ENCODE measurements at regions not wholly inside any gene's neighbourhood (a gene's known extent, or its start where the extent isn't known, plus 50 kb on each side); places are given as distances from the start of the nearest gene placed in this dataset.
A peak's percentile ranks its signal among the peaks of the same experiment; 100 is the strongest.

DNA sequence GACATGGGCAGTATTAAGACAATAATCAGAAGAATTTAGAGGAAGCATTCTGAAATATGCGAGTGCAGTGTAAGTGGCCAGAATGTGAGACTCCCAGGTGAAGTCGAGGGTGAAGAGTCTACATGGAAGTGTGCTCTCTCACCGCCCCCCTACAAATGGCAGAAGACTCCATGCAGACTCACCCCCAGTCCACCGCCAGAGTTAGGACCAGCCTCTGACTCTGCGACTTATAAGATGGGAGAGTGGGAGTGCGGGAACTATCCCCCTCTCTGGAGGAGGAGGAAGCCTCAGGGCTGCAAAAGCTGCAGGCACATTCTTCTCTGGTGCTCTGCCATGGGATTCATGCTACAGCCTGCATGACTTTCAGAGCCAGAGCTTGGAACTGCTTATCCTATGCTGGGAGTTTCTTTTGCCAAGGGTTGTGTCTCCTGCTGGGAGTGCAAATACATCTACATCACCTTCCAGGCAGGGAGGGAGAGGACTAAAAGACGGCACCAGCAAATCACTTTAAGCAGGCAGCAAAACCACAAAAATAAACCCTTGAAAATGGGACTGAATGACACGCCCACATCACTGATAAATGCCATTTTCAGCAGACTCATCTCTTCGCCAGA lies 206.7 kb upstream of the SULF2 start:
- H3K27ac Mint-ChIP-seq: no peak overlapping the region
- peaks cover 12% of the 10 kb centered on the region for H3K27me3 Mint-ChIP-seq (ENCODE audit: insufficient read depth, low read depth)
- Histone ChIP-seq H3K4me3 (no peak overlapping the region), H3K4me1 (peaks cover 10% of the 10 kb centered on the region), H3K4me2 (peak overlapping the region; percentile 24), H3K79me2 (ENCODE audit: low read depth) (no peaks in the 10 kb centered on the region), H3K27me3 (no peaks in the 10 kb centered on the region), H2AFZ (replicated peaks) (peak overlapping the region; percentile 9), H4K20me1 (ENCODE audit: low read depth) (no peaks in the 10 kb centered on the region), H3K9me3 (ENCODE audit: low read depth) (no peaks in the 10 kb centered on the region), H3K9ac (no peak overlapping the region), H3K36me3 (no peaks in the 10 kb centered on the region), H3F3A (ENCODE audit: low read depth) (peaks cover 9% of the 10 kb centered on the region), H3K27ac (no peak overlapping the region)
- no peaks in the 10 kb centered on the region for H3K36me3 Mint-ChIP-seq
- H3K4me1 Mint-ChIP-seq: peaks cover 24% of the 10 kb centered on the region
- no peak for TF ChIP-seq EZH2phosphoT487 (IDR thresholded peaks at IDR 0.05)
- TF ChIP-seq, protein P1, sequence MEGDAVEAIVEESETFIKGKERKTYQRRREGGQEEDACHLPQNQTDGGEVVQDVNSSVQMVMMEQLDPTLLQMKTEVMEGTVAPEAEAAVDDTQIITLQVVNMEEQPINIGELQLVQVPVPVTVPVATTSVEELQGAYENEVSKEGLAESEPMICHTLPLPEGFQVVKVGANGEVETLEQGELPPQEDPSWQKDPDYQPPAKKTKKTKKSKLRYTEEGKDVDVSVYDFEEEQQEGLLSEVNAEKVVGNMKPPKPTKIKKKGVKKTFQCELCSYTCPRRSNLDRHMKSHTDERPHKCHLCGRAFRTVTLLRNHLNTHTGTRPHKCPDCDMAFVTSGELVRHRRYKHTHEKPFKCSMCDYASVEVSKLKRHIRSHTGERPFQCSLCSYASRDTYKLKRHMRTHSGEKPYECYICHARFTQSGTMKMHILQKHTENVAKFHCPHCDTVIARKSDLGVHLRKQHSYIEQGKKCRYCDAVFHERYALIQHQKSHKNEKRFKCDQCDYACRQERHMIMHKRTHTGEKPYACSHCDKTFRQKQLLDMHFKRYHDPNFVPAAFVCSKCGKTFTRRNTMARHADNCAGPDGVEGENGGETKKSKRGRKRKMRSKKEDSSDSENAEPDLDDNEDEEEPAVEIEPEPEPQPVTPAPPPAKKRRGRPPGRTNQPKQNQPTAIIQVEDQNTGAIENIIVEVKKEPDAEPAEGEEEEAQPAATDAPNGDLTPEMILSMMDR (IDR thresholded peaks at IDR 0.05): no peak
- no peak for TF ChIP-seq EZH2 (IDR thresholded peaks at IDR 0.05)
- no peak overlapping the region for H3K4me3 Mint-ChIP-seq
- H3K9me3 Mint-ChIP-seq: peaks cover 8% of the 10 kb centered on the region
- peak; percentile 32 for DNase-seq (ENCODE audit: low spot score)

DNA sequence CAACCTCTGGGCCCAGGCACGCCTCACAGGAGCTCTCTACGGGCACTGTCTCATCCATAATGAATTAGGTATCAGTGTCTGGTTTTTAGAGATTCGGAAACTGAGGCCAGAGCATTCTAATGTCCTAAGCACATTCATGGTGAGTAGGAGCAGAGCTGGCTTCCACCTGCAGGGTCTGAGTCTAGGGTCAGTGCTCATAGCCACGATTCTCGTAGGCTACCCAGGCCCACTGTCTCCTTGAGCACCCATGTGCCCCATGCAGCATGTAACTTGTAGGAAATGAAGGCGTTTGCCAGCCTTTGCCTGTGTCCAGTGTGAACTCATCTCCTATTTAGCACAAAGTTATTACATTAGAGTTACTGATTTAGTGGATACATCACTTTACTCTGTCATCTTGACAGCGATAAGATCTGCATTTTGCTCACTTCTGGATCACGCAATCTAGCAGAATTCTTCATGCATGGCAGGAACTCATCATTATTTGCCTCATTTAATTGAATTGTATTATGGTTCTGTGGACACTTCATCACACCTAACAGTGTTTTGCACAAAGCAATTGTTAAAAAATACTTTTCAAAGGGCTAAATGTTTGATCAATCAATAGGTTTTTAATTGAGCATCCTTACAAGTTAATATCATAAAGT lies 205.3 kb upstream of the SULF2 start:
- Histone ChIP-seq H3K4me2 (no peak overlapping the region), H3K9me3 (ENCODE audit: low read depth) (no peaks in the 10 kb centered on the region), H3K9ac (no peak overlapping the region), H2AFZ (replicated peaks) (no peak overlapping the region), H3K79me2 (ENCODE audit: low read depth) (no peaks in the 10 kb centered on the region), H3F3A (ENCODE audit: low read depth) (peaks cover 9% of the 10 kb centered on the region), H4K20me1 (ENCODE audit: low read depth) (no peaks in the 10 kb centered on the region), H3K27ac (no peak overlapping the region), H3K4me1 (peaks cover 10% of the 10 kb centered on the region), H3K4me3 (no peak overlapping the region), H3K36me3 (no peaks in the 10 kb centered on the region), H3K27me3 (no peaks in the 10 kb centered on the region)
- no peak for DNase-seq (ENCODE audit: low spot score)
- no peak for TF ChIP-seq EZH2phosphoT487 (IDR thresholded peaks at IDR 0.05)
- TF ChIP-seq, protein P1 (IDR thresholded peaks at IDR 0.05): no peak
- no peak for TF ChIP-seq EZH2 (IDR thresholded peaks at IDR 0.05)
- H3K36me3 Mint-ChIP-seq: no peaks in the 10 kb centered on the region
- H3K4me1 Mint-ChIP-seq: peaks cover 24% of the 10 kb centered on the region
- peaks cover 8% of the 10 kb centered on the region for H3K9me3 Mint-ChIP-seq
- peaks cover 12% of the 10 kb centered on the region for H3K27me3 Mint-ChIP-seq (ENCODE audit: insufficient read depth, low read depth)
- no peak overlapping the region for H3K27ac Mint-ChIP-seq
- no peak overlapping the region for H3K4me3 Mint-ChIP-seq

DNA sequence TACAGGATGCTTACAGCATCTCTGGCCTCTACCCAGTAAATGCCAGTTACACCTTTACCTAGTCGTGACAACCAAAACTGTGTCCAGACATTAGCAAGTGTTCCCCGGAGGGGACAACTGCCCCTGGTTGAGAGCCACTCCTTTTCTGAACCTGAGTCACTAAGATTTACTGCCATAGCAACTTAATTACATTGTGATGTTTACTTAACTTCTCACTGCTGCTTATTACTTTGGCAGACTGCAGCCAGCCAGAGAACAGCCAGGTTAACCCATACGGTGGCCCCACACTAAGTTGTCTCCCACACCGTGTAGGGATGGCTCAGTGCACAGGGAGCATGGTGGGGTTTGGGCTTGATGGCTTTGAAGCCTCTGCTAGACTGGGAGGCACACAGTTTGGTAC lies 204.7 kb upstream of the SULF2 start:
- Mint-ChIP-seq H3K36me3 (no peaks in the 10 kb centered on the region), H3K27me3 (ENCODE audit: insufficient read depth, low read depth) (peaks cover 16% of the 10 kb centered on the region), H3K4me1 (peaks cover 24% of the 10 kb centered on the region), H3K27ac (no peak overlapping the region), H3K4me3 (no peak overlapping the region), H3K9me3 (peaks cover 8% of the 10 kb centered on the region)
- H3K36me3 ChIP-seq: no peaks in the 10 kb centered on the region
- H3K4me3 ChIP-seq: no peak overlapping the region
- no peaks in the 10 kb centered on the region for H3K27me3 ChIP-seq
- H2AFZ ChIP-seq (replicated peaks): no peak overlapping the region
- H3K9ac ChIP-seq: no peak overlapping the region
- TF ChIP-seq, protein P1 (IDR thresholded peaks at IDR 0.05): no peak
- TF ChIP-seq EZH2 (IDR thresholded peaks at IDR 0.05) (no peak), EZH2phosphoT487 (IDR thresholded peaks at IDR 0.05) (no peak)
- H3K9me3 ChIP-seq (ENCODE audit: low read depth): no peaks in the 10 kb centered on the region
- no peak overlapping the region for H3K27ac ChIP-seq
- H3K4me2 ChIP-seq: no peak overlapping the region
- DNase-seq (ENCODE audit: low spot score): no peak
- no peaks in the 10 kb centered on the region for H4K20me1 ChIP-seq (ENCODE audit: low read depth)
- H3K4me1 ChIP-seq: peaks cover 10% of the 10 kb centered on the region
- no peaks in the 10 kb centered on the region for H3K79me2 ChIP-seq (ENCODE audit: low read depth)
- peaks cover 9% of the 10 kb centered on the region for H3F3A ChIP-seq (ENCODE audit: low read depth)
